Ishikawa (cell line): ENCODE measurements at regions not wholly inside any gene's neighbourhood (a gene's known extent, or its start where the extent isn't known, plus 50 kb on each side); places are given as distances from the start of the nearest gene placed in this dataset.

ENCODE experiments used
- CEBPB ChIP-seq: IDR thresholded peaks from 2 replicates; pipeline ENCODE4 v1.6.1; 2012
- CREB1 ChIP-seq: IDR thresholded peaks from 2 replicates; pipeline ENCODE4 v1.6.1; 2012; ENCODE audit warnings: low read depth
- EGR1 ChIP-seq: IDR thresholded peaks from 2 replicates; pipeline ENCODE4 v1.6.1; 2012
- EP300 ChIP-seq: IDR thresholded peaks from 2 replicates; pipeline ENCODE4 v1.6.1; 2012; ENCODE audit warnings: borderline replicate concordance
- FOXM1 ChIP-seq: IDR thresholded peaks from 2 replicates; pipeline ENCODE4 v1.6.1; 2012; ENCODE audit warnings: low read depth, borderline replicate concordance
- NFIC ChIP-seq: IDR thresholded peaks from 2 replicates; pipeline ENCODE4 v1.6.1; 2012
- RAD21 ChIP-seq: IDR thresholded peaks from 2 replicates; pipeline ENCODE4 v1.6.1; 2012; ENCODE audit warnings: low read depth
- TAF1 ChIP-seq: IDR thresholded peaks from 2 replicates; pipeline ENCODE4 v1.6.1; 2012; ENCODE audit warnings: low read depth, mild to moderate bottlenecking
- TCF12 ChIP-seq: IDR thresholded peaks from 2 replicates; pipeline ENCODE4 v1.6.1; 2012; ENCODE audit warnings: low read depth
- TEAD4 ChIP-seq: IDR thresholded peaks from 2 replicates; pipeline ENCODE4 v1.6.1; 2012
- YY1 ChIP-seq: IDR thresholded peaks from 2 replicates; pipeline ENCODE4 v1.6.1; 2012; ENCODE audit warnings: low read depth
- ZBTB7A ChIP-seq: IDR thresholded peaks from 2 replicates; pipeline ENCODE4 v1.6.1; 2012; ENCODE audit warnings: low read depth
- TF ChIP-seq, protein P1 (sequence below): IDR thresholded peaks from 2 replicates; pipeline ENCODE4 v1.6.1; 2012
- TF ChIP-seq, protein P2 (sequence below): IDR thresholded peaks from 2 replicates; pipeline ENCODE4 v1.6.1; 2012; ENCODE audit warnings: low read depth, mild to moderate bottlenecking
- TF ChIP-seq, protein P3 (sequence below): IDR thresholded peaks from 2 replicates; pipeline ENCODE4 v1.6.1; 2012

DNA sequence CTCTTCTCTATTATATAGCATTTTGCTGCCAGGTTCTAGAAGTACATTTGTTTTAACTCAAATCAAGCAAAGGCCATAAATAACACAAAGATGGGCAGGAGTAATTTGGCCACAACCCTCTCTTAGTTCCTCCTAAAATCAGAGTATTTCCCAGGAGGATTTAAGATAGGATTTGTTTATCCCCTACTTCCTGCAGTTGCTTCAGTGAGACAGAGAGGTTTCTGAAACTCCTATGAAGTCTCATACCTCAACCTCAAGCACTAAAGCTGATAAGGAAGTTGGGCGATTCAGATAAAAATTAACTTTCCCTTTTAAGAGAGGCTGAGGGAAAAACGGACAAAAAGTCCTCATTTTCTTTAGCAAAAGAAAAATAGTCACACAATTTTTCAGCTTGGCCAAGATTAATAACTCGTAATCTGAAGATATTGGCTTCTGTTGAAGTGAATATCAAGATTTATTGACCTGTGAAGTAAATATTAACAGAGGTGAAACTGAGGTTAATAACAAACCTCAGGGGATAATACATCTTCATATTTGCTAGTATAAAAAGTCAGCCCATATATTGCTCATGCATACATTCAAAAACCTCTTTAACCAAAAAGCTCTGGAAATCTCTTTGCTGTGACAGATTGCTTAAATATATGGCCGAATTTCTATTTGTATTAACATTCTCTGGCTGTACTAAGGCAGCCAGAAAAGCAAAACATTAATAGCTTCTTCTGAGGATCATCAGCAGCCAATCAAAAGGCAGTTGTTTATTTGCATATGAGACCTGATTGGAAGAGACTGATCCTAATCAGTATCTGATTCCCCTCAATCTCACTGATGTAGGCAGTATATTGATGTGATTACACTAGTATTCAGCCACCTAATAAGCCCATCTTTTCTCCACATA lies 90.6 kb upstream of the GADL1 start:
- TF ChIP-seq TCF12 (no peak), EP300 (no peak), TEAD4 (no peak), CEBPB (no peak), RAD21 (no peak), ZBTB7A (no peak), CREB1 (no peak), YY1 (no peak), EGR1 (no peak)
- TF ChIP-seq, protein P1, sequence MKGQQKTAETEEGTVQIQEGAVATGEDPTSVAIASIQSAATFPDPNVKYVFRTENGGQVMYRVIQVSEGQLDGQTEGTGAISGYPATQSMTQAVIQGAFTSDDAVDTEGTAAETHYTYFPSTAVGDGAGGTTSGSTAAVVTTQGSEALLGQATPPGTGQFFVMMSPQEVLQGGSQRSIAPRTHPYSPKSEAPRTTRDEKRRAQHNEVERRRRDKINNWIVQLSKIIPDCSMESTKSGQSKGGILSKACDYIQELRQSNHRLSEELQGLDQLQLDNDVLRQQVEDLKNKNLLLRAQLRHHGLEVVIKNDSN, result no peak
- TF ChIP-seq, protein P2, sequence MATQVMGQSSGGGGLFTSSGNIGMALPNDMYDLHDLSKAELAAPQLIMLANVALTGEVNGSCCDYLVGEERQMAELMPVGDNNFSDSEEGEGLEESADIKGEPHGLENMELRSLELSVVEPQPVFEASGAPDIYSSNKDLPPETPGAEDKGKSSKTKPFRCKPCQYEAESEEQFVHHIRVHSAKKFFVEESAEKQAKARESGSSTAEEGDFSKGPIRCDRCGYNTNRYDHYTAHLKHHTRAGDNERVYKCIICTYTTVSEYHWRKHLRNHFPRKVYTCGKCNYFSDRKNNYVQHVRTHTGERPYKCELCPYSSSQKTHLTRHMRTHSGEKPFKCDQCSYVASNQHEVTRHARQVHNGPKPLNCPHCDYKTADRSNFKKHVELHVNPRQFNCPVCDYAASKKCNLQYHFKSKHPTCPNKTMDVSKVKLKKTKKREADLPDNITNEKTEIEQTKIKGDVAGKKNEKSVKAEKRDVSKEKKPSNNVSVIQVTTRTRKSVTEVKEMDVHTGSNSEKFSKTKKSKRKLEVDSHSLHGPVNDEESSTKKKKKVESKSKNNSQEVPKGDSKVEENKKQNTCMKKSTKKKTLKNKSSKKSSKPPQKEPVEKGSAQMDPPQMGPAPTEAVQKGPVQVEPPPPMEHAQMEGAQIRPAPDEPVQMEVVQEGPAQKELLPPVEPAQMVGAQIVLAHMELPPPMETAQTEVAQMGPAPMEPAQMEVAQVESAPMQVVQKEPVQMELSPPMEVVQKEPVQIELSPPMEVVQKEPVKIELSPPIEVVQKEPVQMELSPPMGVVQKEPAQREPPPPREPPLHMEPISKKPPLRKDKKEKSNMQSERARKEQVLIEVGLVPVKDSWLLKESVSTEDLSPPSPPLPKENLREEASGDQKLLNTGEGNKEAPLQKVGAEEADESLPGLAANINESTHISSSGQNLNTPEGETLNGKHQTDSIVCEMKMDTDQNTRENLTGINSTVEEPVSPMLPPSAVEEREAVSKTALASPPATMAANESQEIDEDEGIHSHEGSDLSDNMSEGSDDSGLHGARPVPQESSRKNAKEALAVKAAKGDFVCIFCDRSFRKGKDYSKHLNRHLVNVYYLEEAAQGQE, result no peak

DNA sequence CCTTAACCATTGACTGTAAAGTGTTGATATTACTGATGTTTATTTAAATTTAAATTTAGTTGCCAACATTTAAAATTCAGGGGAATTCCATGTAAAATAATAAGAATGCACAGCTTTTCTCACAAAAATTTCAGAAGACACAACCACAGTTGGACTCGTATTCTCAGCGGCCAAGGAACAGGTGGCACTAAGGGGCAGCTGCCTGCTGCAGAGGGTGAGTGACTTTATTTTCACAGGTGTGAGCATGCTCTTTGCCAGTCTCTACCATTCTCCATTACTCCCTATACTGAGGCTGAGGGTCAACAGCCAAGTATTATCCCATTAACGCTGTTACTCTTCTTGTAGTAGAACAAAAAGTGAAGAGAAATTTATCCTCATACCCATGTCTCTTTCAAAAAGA lies 92.1 kb upstream of the GADL1 start:
- TF ChIP-seq FOXM1 (no peak), EP300 (no peak), TEAD4 (no peak), NFIC (no peak), CREB1 (no peak), EGR1 (no peak), TCF12 (no peak), TAF1 (no peak), CEBPB (no peak), ZBTB7A (no peak), YY1 (no peak), RAD21 (no peak)
- TF ChIP-seq, protein P3, sequence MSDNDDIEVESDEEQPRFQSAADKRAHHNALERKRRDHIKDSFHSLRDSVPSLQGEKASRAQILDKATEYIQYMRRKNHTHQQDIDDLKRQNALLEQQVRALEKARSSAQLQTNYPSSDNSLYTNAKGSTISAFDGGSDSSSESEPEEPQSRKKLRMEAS, result no peak
- TF ChIP-seq, protein P2, result no peak
- TF ChIP-seq, protein P1, result no peak

DNA sequence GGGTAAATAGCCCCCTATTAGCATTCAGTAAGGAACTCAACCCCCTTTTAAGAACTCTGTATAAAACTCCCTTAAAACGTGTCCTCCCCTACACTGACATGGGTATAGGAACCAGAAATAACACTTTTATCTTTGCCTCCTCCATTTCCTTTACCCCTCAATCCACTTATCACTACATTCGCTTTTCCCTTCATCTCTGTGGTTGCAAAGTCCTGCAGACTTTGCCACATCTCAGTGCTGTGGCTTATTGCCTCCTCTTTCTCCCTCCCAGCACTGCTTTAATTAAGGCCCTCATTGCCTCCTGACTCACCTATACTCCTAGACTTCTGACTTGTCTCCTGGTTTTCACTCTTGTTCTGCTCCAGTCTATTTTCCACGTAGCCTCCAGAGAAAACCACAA lies 94.3 kb upstream of the GADL1 start:
- TF ChIP-seq RAD21, result no peak

DNA sequence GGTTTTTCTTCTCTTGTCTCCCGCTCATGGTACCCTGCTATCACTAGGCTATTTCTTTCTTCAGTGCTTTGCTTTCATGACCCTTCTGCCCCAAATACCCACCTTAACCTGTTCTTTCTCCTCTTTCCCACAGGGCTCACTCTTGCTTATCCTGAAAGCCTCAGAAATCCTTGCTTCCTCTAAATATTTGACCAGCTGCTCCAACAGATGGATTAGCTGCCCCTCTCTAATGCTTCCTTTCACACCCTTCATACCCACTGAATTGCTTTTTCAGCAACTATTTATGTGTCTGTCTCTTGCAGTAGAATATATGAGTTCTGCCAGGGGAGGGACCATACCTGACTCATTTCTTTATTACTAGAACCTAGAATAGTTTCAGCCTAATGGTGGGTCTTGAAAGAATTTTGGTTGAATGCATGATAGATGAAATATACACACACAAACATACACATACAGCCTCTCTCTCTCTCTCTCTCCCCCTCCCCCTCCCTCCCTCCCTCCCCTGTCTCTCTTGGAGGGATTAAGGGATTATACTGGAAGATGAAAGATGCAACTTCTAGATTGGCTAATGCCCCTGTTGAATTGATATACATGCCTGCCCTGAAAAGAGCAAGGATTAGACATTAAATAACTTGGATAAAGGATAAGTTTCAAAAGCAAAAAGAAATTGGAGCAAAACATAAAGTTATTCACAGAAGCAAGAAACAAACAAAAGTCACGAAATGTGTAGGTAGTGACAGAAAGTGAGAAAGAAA lies 95.0 kb upstream of the GADL1 start:
- TF ChIP-seq, protein P1, result no peak
- no peak for TF ChIP-seq CEBPB

DNA sequence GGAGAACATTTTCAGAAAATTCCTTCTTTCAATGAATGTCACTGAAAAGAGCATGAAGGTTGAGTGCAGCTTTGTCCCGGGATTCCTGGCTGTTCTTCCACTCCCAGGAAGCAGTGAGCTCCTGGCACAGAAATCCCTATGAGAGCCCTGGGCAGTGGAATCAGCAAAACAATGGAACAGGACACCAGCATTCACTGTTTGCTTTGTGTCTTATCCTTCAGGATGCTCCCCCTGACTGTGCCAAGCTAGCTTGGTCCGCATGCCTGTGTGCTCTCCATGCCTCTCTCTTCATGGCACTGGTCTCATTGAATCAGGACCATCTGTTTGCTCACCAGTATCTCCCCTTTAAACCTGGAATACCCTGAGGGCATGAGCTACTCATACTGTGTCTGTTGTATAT lies 102.0 kb upstream of the GADL1 start:
- TF ChIP-seq, protein P3, result no peak
- TF ChIP-seq NFIC (no peak), YY1 (no peak), EGR1 (no peak)

DNA sequence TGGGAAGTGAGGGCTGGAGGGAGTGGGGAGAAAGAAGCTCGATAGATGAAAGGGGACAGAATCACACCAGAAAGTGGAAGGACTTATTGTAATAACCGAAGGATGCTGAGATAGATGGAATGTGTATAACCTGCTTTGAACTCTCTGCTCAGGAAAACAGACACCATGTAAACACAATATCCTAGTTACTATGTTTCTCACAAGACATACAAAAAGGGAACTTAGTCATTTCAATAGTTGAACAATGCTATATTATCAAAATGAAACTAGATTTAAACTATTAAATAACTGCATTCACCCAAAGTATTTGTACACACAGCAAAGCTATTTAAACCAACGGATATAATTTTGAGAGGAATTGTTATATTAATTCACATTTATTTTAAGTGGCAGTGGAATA lies 108.3 kb upstream of the GADL1 start:
- no peak for TF ChIP-seq YY1
- TF ChIP-seq CREB1, result no peak
- TF ChIP-seq, protein P3, result no peak
- TF ChIP-seq TEAD4, result no peak
- no peak for TF ChIP-seq TAF1
- TF ChIP-seq NFIC, result no peak
- TF ChIP-seq FOXM1, result no peak
- no peak for TF ChIP-seq EGR1
- TF ChIP-seq, protein P2, result no peak
- no peak for TF ChIP-seq ZBTB7A
- TF ChIP-seq, protein P1, result no peak
- no peak for TF ChIP-seq TCF12
